DND-41 (cell line): ENCODE measurements at regions not wholly inside any gene's neighbourhood (a gene's known extent, or its start where the extent isn't known, plus 50 kb on each side); places are given as distances from the start of the nearest gene placed in this dataset.

Experiments used
- EZH2 ChIP-seq: IDR thresholded peaks from 3 replicates; pipeline ENCODE4 v1.6.1; 2012; ENCODE audit warnings: borderline replicate concordance, low read depth, mild to moderate bottlenecking, moderate library complexity, low read length, inconsistent platforms; ENCODE audit not compliant: severe bottlenecking
- TF ChIP-seq, protein P1 (sequence below): IDR thresholded peaks from 2 replicates; pipeline ENCODE4 v1.5.1; 2012; ENCODE audit warnings: borderline replicate concordance, low read length, moderate library complexity, mild to moderate bottlenecking; ENCODE audit not compliant: poor library complexity, severe bottlenecking; ENCODE audit errors: extremely low read depth

DNA sequence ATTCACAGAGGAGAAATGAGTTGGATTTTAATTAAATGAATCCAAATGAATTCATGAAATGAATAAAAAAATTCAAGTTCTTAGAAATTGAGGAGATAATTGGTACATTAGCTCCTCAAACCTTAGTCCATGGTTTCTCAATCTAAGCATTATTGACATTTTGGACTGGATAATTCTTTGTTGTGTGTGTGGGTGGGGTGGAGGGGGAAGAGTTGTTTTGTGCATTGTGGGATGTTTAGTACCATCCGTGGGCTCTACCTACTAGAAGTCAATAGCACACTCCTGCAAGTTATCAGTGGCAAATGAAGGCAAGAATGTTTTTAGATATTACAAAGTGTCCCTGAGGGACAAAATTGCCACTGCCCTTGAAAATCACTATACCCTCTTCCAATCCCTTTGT, 431.9 kb downstream of the PLPP3 start:
- TF ChIP-seq EZH2: no peak
- TF ChIP-seq, protein P1, sequence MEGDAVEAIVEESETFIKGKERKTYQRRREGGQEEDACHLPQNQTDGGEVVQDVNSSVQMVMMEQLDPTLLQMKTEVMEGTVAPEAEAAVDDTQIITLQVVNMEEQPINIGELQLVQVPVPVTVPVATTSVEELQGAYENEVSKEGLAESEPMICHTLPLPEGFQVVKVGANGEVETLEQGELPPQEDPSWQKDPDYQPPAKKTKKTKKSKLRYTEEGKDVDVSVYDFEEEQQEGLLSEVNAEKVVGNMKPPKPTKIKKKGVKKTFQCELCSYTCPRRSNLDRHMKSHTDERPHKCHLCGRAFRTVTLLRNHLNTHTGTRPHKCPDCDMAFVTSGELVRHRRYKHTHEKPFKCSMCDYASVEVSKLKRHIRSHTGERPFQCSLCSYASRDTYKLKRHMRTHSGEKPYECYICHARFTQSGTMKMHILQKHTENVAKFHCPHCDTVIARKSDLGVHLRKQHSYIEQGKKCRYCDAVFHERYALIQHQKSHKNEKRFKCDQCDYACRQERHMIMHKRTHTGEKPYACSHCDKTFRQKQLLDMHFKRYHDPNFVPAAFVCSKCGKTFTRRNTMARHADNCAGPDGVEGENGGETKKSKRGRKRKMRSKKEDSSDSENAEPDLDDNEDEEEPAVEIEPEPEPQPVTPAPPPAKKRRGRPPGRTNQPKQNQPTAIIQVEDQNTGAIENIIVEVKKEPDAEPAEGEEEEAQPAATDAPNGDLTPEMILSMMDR: no peak
